ENCODE measurements at regions not wholly inside any gene's neighbourhood (a gene's known extent, or its start where the extent isn't known, plus 50 kb on each side); places are given as distances from the start of the nearest gene placed in this dataset.

DNA sequence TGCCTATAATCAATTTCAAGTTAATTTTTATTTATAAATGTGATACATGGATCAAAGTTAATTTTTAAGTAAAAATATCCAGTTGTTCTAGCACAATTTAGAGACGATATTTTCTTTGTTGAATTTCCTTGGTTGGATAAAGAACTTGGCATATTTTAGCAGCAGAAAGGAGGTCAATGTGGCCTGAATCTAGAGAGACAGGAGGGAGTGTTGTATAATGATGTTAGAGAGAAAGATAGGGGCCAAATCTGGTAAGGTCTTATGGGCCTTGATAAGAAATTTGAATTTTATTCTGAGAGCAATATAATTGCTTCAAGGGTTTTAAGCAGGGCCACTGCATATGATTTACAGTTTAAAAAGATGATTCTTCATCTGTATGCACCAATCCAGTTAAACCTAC lies 79.4 kb upstream of the OGFRL1 start (continued):
- TF ChIP-seq CHD7 (IDR thresholded peaks at IDR 0.05; ENCODE audit: insufficient replicate concordance, low read length) (no peak), RNF2 (IDR thresholded peaks at IDR 0.05; ENCODE audit: borderline replicate concordance, low read depth, low read length, missing control alignments, poor library complexity, severe bottlenecking) (no peak), RBBP5 (IDR thresholded peaks at IDR 0.05; ENCODE audit: borderline replicate concordance, low read depth, low read length) (no peak), HDAC2 (IDR thresholded peaks at IDR 0.05; ENCODE audit: borderline replicate concordance in 1 of 2, low read depth in 2 of 2, low read length in 2 of 2) (no peak), RFX5 (IDR thresholded peaks at IDR 0.05; ENCODE audit: borderline replicate concordance, low read depth, low read length) (no peak), ATF2 (IDR thresholded peaks at IDR 0.05; ENCODE audit: low read length) (no peak), EGR1 (IDR thresholded peaks at IDR 0.05; ENCODE audit: borderline replicate concordance, low read depth, low read length) (no peak)
